ENCODE measurements at regions not wholly inside any gene's neighbourhood (a gene's known extent, or its start where the extent isn't known, plus 50 kb on each side); places are given as distances from the start of the nearest gene placed in this dataset.

GRCh38 chr15:69628256-69629093 is 175.9 kb downstream of the RPLP1 start:
- DNase-seq, result no peak

GRCh38 chr15:69629631-69630161 is 177.1 kb downstream of the RPLP1 start:
- no peak for DNase-seq

GRCh38 chr15:69631005-69631404 is 178.4 kb downstream of the RPLP1 start:
- DNase-seq, result no peak

- DNase-seq, result no peak
These were observed 179.4 kb downstream of the RPLP1 start for GRCh38 chr15:69631978-69632377.

GRCh38 chr15:69634860-69635259 is 182.2 kb downstream of the RPLP1 start:
- no peak for DNase-seq

GRCh38 chr15:69636169-69636915 is 183.7 kb downstream of the RPLP1 start:
- DNase-seq, result no peak

GRCh38 chr15:69637818-69638217 is 185.2 kb downstream of the RPLP1 start:
- no peak for DNase-seq

GRCh38 chr15:69643476-69643875 is 190.9 kb downstream of the RPLP1 start:
- DNase-seq, result no peak

- no peak for DNase-seq
These were observed 191.4 kb downstream of the RPLP1 start for GRCh38 chr15:69643971-69644370.

GRCh38 chr15:69644876-69645275 is 192.3 kb downstream of the RPLP1 start:
- DNase-seq, result no peak

- DNase-seq, result no peak
These were observed 194.5 kb downstream of the RPLP1 start for GRCh38 chr15:69647142-69647513.

- DNase-seq, result no peak
These were observed 195.6 kb downstream of the RPLP1 start for GRCh38 chr15:69648212-69648611.

GRCh38 chr15:69648775-69649735 is 196.4 kb downstream of the RPLP1 start:
- DNase-seq, result no peak

GRCh38 chr15:69652293-69652692 is 199.7 kb downstream of the RPLP1 start:
- DNase-seq, result no peak

GRCh38 chr15:69652751-69653305 is 200.2 kb downstream of the RPLP1 start:
- no peak for DNase-seq

- no peak for DNase-seq
These were observed 200.7 kb downstream of the RPLP1 start for GRCh38 chr15:69653306-69653705.

GRCh38 chr15:69653846-69654245 is 201.2 kb downstream of the RPLP1 start:
- no peak for DNase-seq

GRCh38 chr15:69656271-69657030 is 203.8 kb downstream of the RPLP1 start:
- no peak for DNase-seq

- no peak for DNase-seq
These were observed 205.0 kb downstream of the RPLP1 start for GRCh38 chr15:69657626-69658025.

- DNase-seq, result no peak
These were observed 205.9 kb downstream of the RPLP1 start for GRCh38 chr15:69658411-69658945.

GRCh38 chr15:69659454-69660050 is 206.9 kb downstream of the RPLP1 start:
- no peak for DNase-seq

Data from fibroblast of skin of abdomen (primary cell).